HepG2 (cell line): ENCODE measurements at regions not wholly inside any gene's neighbourhood (a gene's known extent, or its start where the extent isn't known, plus 50 kb on each side); places are given as distances from the start of the nearest gene placed in this dataset.

Experiments used
- BCL6 ChIP-seq: IDR thresholded peaks from 2 replicates; pipeline ENCODE4 v1.6.1; 2016; ENCODE audit warnings: missing genetic modification reagents, missing compliant biosample characterization
- CEBPB ChIP-seq: IDR thresholded peaks from 2 replicates; pipeline ENCODE4 v1.6.1; 2011; ENCODE audit warnings: low read depth, low read length, improper control_type of control experiment, borderline replicate concordance
- CEBPG ChIP-seq: IDR thresholded peaks from 2 replicates; pipeline ENCODE4 v1.6.1; 2016
- CREM ChIP-seq, 2 experiments: sonication (generic) in 1 of 2; formaldehyde crosslinking in 1 of 2; IDR thresholded peaks; 2 replicates each; pipeline versions ENCODE4 v1.4.0 to v1.6.1; 2016 to 2020; ENCODE audit warnings: antibody characterized with exemption in 1 of 2, mild to moderate bottlenecking in 1 of 2, missing genetic modification reagents in 1 of 2
- FOXO1 ChIP-seq: sonication (generic); formaldehyde crosslinking; IDR thresholded peaks from 2 replicates; pipeline ENCODE4 v1.4.0; 2020; ENCODE audit warnings: missing genetic modification reagents
- FOXP1 ChIP-seq, 2 experiments: fragments of 450-650 bp in 1 of 2; IDR thresholded peaks; 2 replicates each; pipeline ENCODE4 v1.6.1; 2017 to 2018; ENCODE audit warnings: antibody characterized with exemption in 1 of 2
- FOXP4 ChIP-seq: sonication (generic); formaldehyde crosslinking; IDR thresholded peaks from 2 replicates; pipeline ENCODE4 v1.4.0; 2020; ENCODE audit warnings: missing genetic modification reagents
- JUN ChIP-seq: sonication (generic); formaldehyde crosslinking; IDR thresholded peaks from 2 replicates; pipeline ENCODE4 v1.4.0; 2020; ENCODE audit warnings: mild to moderate bottlenecking, missing genetic modification reagents
- KAT8 ChIP-seq: IDR thresholded peaks from 2 replicates; pipeline ENCODE4 v1.6.1; 2016; ENCODE audit warnings: missing genetic modification reagents, missing compliant biosample characterization
- KLF16 ChIP-seq, 2 experiments: sonication (generic) in 1 of 2; formaldehyde crosslinking in 1 of 2; IDR thresholded peaks; 2 replicates each; pipeline versions ENCODE4 v1.6.1 to v1.8.0; 2016 to 2023; ENCODE audit warnings: missing genetic modification reagents in 2 of 2, missing compliant biosample characterization in 1 of 2
- MAFF ChIP-seq: IDR thresholded peaks from 2 replicates; pipeline ENCODE4 v1.6.1; 2011; ENCODE audit warnings: low read depth, low read length, improper control_type of control experiment
- MIXL1 ChIP-seq: IDR thresholded peaks from 2 replicates; pipeline ENCODE4 v1.6.1; 2016
- MXD4 ChIP-seq: IDR thresholded peaks from 2 replicates; pipeline ENCODE4 v1.6.1; 2016; ENCODE audit warnings: mild to moderate bottlenecking, missing biosample characterization, missing genetic modification reagents
- NFIC ChIP-seq: IDR thresholded peaks from 2 replicates; pipeline ENCODE4 v1.6.1; 2012; ENCODE audit warnings: mild to moderate bottlenecking, low read length, inconsistent platforms
- NR2F6 ChIP-seq, 2 experiments: IDR thresholded peaks; 2 replicates each; pipeline ENCODE4 v1.6.1; 2016; ENCODE audit warnings: antibody characterized with exemption in 1 of 2, mild to moderate bottlenecking in 1 of 2
- RARA ChIP-seq: IDR thresholded peaks from 2 replicates; pipeline ENCODE4 v1.6.1; 2016; ENCODE audit warnings: missing genetic modification reagents, missing compliant biosample characterization
- RARG ChIP-seq: sonication (generic); formaldehyde crosslinking; IDR thresholded peaks from 2 replicates; pipeline ENCODE4 v1.4.0; 2020; ENCODE audit warnings: low read depth, mild to moderate bottlenecking, missing genetic modification reagents
- RCOR2 ChIP-seq: IDR thresholded peaks from 2 replicates; pipeline ENCODE4 v1.6.1; 2016; ENCODE audit warnings: missing biosample characterization, missing genetic modification reagents
- REST ChIP-seq, 2 experiments: IDR thresholded peaks; 2 replicates each; pipeline ENCODE4 v1.6.1; 2011 to 2012; ENCODE audit warnings: low read length in 2 of 2, borderline replicate concordance in 1 of 2, low read depth in 1 of 2, mild to moderate bottlenecking in 1 of 2, moderate library complexity in 1 of 2
- SATB2 ChIP-seq: sonication (generic); formaldehyde crosslinking; IDR thresholded peaks from 2 replicates; pipeline ENCODE4 v1.5.0; 2020; ENCODE audit warnings: missing genetic modification reagents
- ZBTB38 ChIP-seq: sonication (generic); formaldehyde crosslinking; IDR thresholded peaks from 2 replicates; pipeline ENCODE4 v1.5.1; 2020; ENCODE audit warnings: mild to moderate bottlenecking, missing genetic modification reagents
- ZNF136 ChIP-seq: sonication (generic); formaldehyde crosslinking; IDR thresholded peaks from 2 replicates; pipeline ENCODE4 v1.8.1; 2022; ENCODE audit warnings: low read depth, mild to moderate bottlenecking, moderate library complexity, missing genetic modification reagents
- ZNF713 ChIP-seq: sonication (generic); formaldehyde crosslinking; IDR thresholded peaks from 2 replicates; pipeline ENCODE4 v1.4.0; 2020; ENCODE audit warnings: mild to moderate bottlenecking, missing genetic modification reagents
- TF ChIP-seq, protein P1 (sequence below): IDR thresholded peaks from 2 replicates; pipeline ENCODE4 v1.6.1; 2016; ENCODE audit warnings: mild to moderate bottlenecking
- TF ChIP-seq, protein P2 (sequence below): IDR thresholded peaks from 2 replicates; pipeline ENCODE4 v1.6.1; 2016; ENCODE audit warnings: control low read depth

DNA sequence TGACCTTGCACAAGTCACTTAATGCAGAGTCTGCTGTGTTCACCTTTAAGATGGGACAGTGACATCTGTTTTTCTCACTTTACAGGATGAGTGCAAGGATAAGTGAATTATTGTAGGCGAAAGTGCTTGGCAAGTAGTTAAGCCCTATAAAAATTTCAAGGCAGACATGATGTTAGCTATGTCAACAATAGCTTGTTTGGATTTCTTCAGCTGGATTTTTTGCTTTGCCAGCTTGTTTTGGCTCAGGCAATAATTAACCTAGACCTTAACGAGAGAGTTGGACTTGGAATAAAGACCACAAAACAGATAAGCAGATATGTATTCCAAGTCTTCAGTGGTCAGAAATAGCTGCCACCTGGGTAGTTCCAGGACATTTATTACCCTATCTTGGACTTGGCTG lies 255.2 kb downstream of the ARL4A start (continued):
- TF ChIP-seq, protein P1, sequence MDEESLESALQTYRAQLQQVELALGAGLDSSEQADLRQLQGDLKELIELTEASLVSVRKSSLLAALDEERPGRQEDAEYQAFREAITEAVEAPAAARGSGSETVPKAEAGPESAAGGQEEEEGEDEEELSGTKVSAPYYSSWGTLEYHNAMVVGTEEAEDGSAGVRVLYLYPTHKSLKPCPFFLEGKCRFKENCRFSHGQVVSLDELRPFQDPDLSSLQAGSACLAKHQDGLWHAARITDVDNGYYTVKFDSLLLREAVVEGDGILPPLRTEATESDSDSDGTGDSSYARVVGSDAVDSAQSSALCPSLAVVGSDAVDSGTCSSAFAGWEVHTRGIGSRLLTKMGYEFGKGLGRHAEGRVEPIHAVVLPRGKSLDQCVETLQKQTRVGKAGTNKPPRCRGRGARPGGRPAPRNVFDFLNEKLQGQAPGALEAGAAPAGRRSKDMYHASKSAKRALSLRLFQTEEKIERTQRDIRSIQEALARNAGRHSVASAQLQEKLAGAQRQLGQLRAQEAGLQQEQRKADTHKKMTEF = peak; percentile 76; the same call in 1 of the 2 replicates
- TF ChIP-seq ZNF136 = no peak
- TF ChIP-seq RARG (CRISPR knock-in tag) = no peak
- peak; percentile 70 for TF ChIP-seq CREM (IDR thresholded peaks at IDR 0.05)
- TF ChIP-seq CREM (CRISPR knock-in tag; IDR thresholded peaks at IDR 0.05) = no peak
- no peak for TF ChIP-seq FOXP1 (IDR thresholded peaks at IDR 0.05)
- TF ChIP-seq FOXP1 (CRISPR knock-in tag; IDR thresholded peaks at IDR 0.05) = peak; percentile 82
- TF ChIP-seq CEBPG (CRISPR knock-in tag) = peak; percentile 67
- TF ChIP-seq ZBTB38 (CRISPR knock-in tag) = no peak
- TF ChIP-seq JUN (CRISPR knock-in tag) = no peak
- TF ChIP-seq, protein P2, sequence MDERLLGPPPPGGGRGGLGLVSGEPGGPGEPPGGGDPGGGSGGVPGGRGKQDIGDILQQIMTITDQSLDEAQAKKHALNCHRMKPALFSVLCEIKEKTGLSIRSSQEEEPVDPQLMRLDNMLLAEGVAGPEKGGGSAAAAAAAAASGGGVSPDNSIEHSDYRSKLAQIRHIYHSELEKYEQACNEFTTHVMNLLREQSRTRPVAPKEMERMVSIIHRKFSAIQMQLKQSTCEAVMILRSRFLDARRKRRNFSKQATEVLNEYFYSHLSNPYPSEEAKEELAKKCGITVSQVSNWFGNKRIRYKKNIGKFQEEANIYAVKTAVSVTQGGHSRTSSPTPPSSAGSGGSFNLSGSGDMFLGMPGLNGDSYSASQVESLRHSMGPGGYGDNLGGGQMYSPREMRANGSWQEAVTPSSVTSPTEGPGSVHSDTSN (CRISPR knock-in tag) = no peak
- peak; percentile 82 for TF ChIP-seq BCL6 (CRISPR knock-in tag)
- TF ChIP-seq MAFF = peak; percentile 93
- TF ChIP-seq MIXL1 (CRISPR knock-in tag) = peak; percentile 94
- TF ChIP-seq MXD4 = 0 out of 2 replicates have a peak, but pooled peaks have one; percentile 45
- 0 out of 2 replicates have a peak, but pooled peaks have one; percentile 16 for TF ChIP-seq KAT8 (CRISPR knock-in tag)
- TF ChIP-seq FOXO1 = peak; percentile 63; the same call in 1 of the 2 replicates
- no peak for TF ChIP-seq ZNF713 (CRISPR knock-in tag)
- peak; percentile 28; the same call in 1 of the 2 replicates for TF ChIP-seq NR2F6 (IDR thresholded peaks at IDR 0.05)
- peak; percentile 55 for TF ChIP-seq NR2F6 (CRISPR knock-in tag; IDR thresholded peaks at IDR 0.05)
- no peak; a peak in 1 of 4 replicates for TF ChIP-seq KLF16 (CRISPR knock-in tag; IDR thresholded peaks at IDR 0.05)
- TF ChIP-seq SATB2 = 0 out of 2 replicates have a peak, but pooled peaks have one; percentile 31
- TF ChIP-seq CEBPB = peak; percentile 19; the same call in 1 of the 2 replicates
- peak; percentile 37 for TF ChIP-seq RARA (CRISPR knock-in tag)
- peak; percentile 94 for TF ChIP-seq FOXP4 (CRISPR knock-in tag)
- TF ChIP-seq RCOR2 (CRISPR knock-in tag) = 0 out of 2 replicates have a peak, but pooled peaks have one; percentile 39
- TF ChIP-seq REST (IDR thresholded peaks at IDR 0.05; ENCODE audit: borderline replicate concordance in 1 of 2, low read depth in 1 of 2, low read length in 2 of 2) = peak in 1 of 2 experiments; percentile 29; a peak in 1 of 4 replicates
- peak; percentile 89 for TF ChIP-seq NFIC
